ENCODE measurements at regions not wholly inside any gene's neighbourhood (a gene's known extent, or its start where the extent isn't known, plus 50 kb on each side); places are given as distances from the start of the nearest gene placed in this dataset.

- TF ChIP-seq CTCF (IDR thresholded peaks at IDR 0.05; ENCODE audit: insufficient read depth in 1 of 2, low read depth in 1 of 2, low read length in 1 of 2, severe bottlenecking in 1 of 2, unreplicated experiment in 1 of 2) = no peak
- no peaks in the 10 kb centered on the region for H3K27me3 Mint-ChIP-seq (ENCODE audit: insufficient read depth, unreplicated experiment)
- no TSS peak for BruUV-seq (replicated peaks)
- ChIA-PET CTCF (no interaction called here), POLR2A (no interaction called here)
- H3K36me3 ChIP-seq (ENCODE audit: control insufficient read depth, insufficient read depth, low read length) = no peaks in the 10 kb centered on the region
- H3K27ac Mint-ChIP-seq (ENCODE audit: unreplicated experiment) = no peak overlapping the region
- no peaks in the 10 kb centered on the region for H3K36me3 Mint-ChIP-seq (ENCODE audit: insufficient read depth, unreplicated experiment)
- intact Hi-C loops (cut with micrococcal nuclease; ENCODE audit: unreplicated experiment) = no loop called here
- no peak overlapping the region for H3K4me3 ChIP-seq (ENCODE audit: low read depth, low read length)
- no peak for DNase-seq
- H3K4me1 Mint-ChIP-seq (ENCODE audit: low read depth, unreplicated experiment) = no peaks in the 10 kb centered on the region
- H3K27me3 ChIP-seq (replicated peaks; ENCODE audit: control insufficient read depth, insufficient read depth, low read length) = no peaks in the 10 kb centered on the region
- H3K4me1 ChIP-seq = peaks cover 4% of the 10 kb centered on the region; the same call in 1 of the 2 replicates
- H3K9me3 ChIP-seq = no peaks in the 10 kb centered on the region
- H3K4me3 Mint-ChIP-seq (ENCODE audit: unreplicated experiment) = no peak overlapping the region
- H3K9me3 Mint-ChIP-seq (ENCODE audit: unreplicated experiment) = no peaks in the 10 kb centered on the region
Measured at GRCh38 chr9:18190671-18191374, 283.1 kb upstream of the ADAMTSL1 start.

GRCh38 chr9:18194316-18194715, 279.6 kb upstream of the ADAMTSL1 start:
- Histone ChIP-seq H3K4me3 (ENCODE audit: low read depth, low read length) (no peak overlapping the region), H3K36me3 (ENCODE audit: control insufficient read depth, insufficient read depth, low read length) (no peaks in the 10 kb centered on the region), H3K9me3 (no peaks in the 10 kb centered on the region), H3K4me1 (no peaks in the 10 kb centered on the region), H3K27me3 (replicated peaks; ENCODE audit: control insufficient read depth, insufficient read depth, low read length) (no peaks in the 10 kb centered on the region)
- no TSS peak for BruUV-seq (replicated peaks)
- intact Hi-C loops (cut with micrococcal nuclease; ENCODE audit: unreplicated experiment) = no loop called here
- CTCF ChIA-PET = no interaction called here
- TF ChIP-seq CTCF (IDR thresholded peaks at IDR 0.05; ENCODE audit: insufficient read depth in 1 of 2, low read depth in 1 of 2, low read length in 1 of 2, severe bottlenecking in 1 of 2, unreplicated experiment in 1 of 2) = no peak
- no peak for DNase-seq
- Mint-ChIP-seq H3K27ac (ENCODE audit: unreplicated experiment) (no peak overlapping the region), H3K4me3 (ENCODE audit: unreplicated experiment) (no peak overlapping the region), H3K36me3 (ENCODE audit: insufficient read depth, unreplicated experiment) (no peaks in the 10 kb centered on the region), H3K9me3 (ENCODE audit: unreplicated experiment) (no peaks in the 10 kb centered on the region), H3K4me1 (ENCODE audit: low read depth, unreplicated experiment) (no peaks in the 10 kb centered on the region), H3K27me3 (ENCODE audit: insufficient read depth, unreplicated experiment) (no peaks in the 10 kb centered on the region)
- POLR2A ChIA-PET = no interaction called here

- intact Hi-C loops (cut with micrococcal nuclease; ENCODE audit: unreplicated experiment) = no loop called here
- H3K9me3 Mint-ChIP-seq (ENCODE audit: unreplicated experiment) = no peaks in the 10 kb centered on the region
- Histone ChIP-seq H3K9me3 (no peaks in the 10 kb centered on the region), H3K36me3 (ENCODE audit: control insufficient read depth, insufficient read depth, low read length) (no peaks in the 10 kb centered on the region), H3K27me3 (replicated peaks; ENCODE audit: control insufficient read depth, insufficient read depth, low read length) (no peaks in the 10 kb centered on the region), H3K4me1 (no peaks in the 10 kb centered on the region), H3K4me3 (ENCODE audit: low read depth, low read length) (no peak overlapping the region)
- ChIA-PET POLR2A (no interaction called here), CTCF (no interaction called here)
- BruUV-seq (replicated peaks) = no TSS peak
- H3K4me1 Mint-ChIP-seq (ENCODE audit: low read depth, unreplicated experiment) = no peaks in the 10 kb centered on the region
- H3K27me3 Mint-ChIP-seq (ENCODE audit: insufficient read depth, unreplicated experiment) = no peaks in the 10 kb centered on the region
- no peak for DNase-seq
- no peak for TF ChIP-seq CTCF (IDR thresholded peaks at IDR 0.05; ENCODE audit: insufficient read depth in 1 of 2, low read depth in 1 of 2, low read length in 1 of 2, severe bottlenecking in 1 of 2, unreplicated experiment in 1 of 2)
- no peak overlapping the region for H3K27ac Mint-ChIP-seq (ENCODE audit: unreplicated experiment)
- H3K36me3 Mint-ChIP-seq (ENCODE audit: insufficient read depth, unreplicated experiment) = no peaks in the 10 kb centered on the region
- no peak overlapping the region for H3K4me3 Mint-ChIP-seq (ENCODE audit: unreplicated experiment)
Measured at GRCh38 chr9:18195223-18195622, 278.7 kb upstream of the ADAMTSL1 start.
